NCI-H2029 treated with DMSO at 0.1 percent for 48 hours (cell line): ENCODE measurements at regions not wholly inside any gene's neighbourhood (a gene's known extent, or its start where the extent isn't known, plus 50 kb on each side); places are given as distances from the start of the nearest gene placed in this dataset.

Experiments
- DNase-seq: peaks from one replicate; lab custom pipeline; 2025; lab: John Stamatoyannopoulos, UW

GRCh38 chr5:11997942-11998341 is 93.7 kb upstream of the CTNND2 start:
- DNase-seq, result no peak

GRCh38 chr5:11992518-11992917 is 88.3 kb upstream of the CTNND2 start:
- no peak for DNase-seq

- no peak for DNase-seq
Observed at GRCh38 chr5:11985993-11986392, 81.7 kb upstream of the CTNND2 start.

- DNase-seq, result no peak
Observed at GRCh38 chr5:11984196-11984595, 80.0 kb upstream of the CTNND2 start.

- DNase-seq, result no peak
Observed at GRCh38 chr5:11981986-11982385, 77.7 kb upstream of the CTNND2 start.

- DNase-seq, result no peak
Observed at GRCh38 chr5:11977904-11978303, 73.7 kb upstream of the CTNND2 start.

- DNase-seq, result no peak
Observed at GRCh38 chr5:11973469-11973868, 69.2 kb upstream of the CTNND2 start.

GRCh38 chr5:11963227-11963626 is 59.0 kb upstream of the CTNND2 start:
- DNase-seq, result no peak

- DNase-seq, result no peak
Observed at GRCh38 chr5:11962122-11962521, 57.9 kb upstream of the CTNND2 start.

- DNase-seq, result no peak
Observed at GRCh38 chr5:11958321-11958720, 54.1 kb upstream of the CTNND2 start.

- no peak for DNase-seq
Observed at GRCh38 chr5:11955331-11955730, 51.1 kb upstream of the CTNND2 start.
